ENCODE measurements at regions not wholly inside any gene's neighbourhood (a gene's known extent, or its start where the extent isn't known, plus 50 kb on each side); places are given as distances from the start of the nearest gene placed in this dataset.
"Not testable (repeated sequence)": the region's sequence is repeated elsewhere in the genome, so short reads cannot be mapped to it uniquely, and the experiment has no call there.

GRCh38 chr4:22607382-22607781 is 85.4 kb upstream of the GBA3 start (continued):
- no peak for TF ChIP-seq GTF2F1 (IDR thresholded peaks at IDR 0.05; ENCODE audit: borderline replicate concordance, low read depth, low read length)
- no peak for TF ChIP-seq FOSL1 (IDR thresholded peaks at IDR 0.05; ENCODE audit: insufficient read depth, low read depth, low read length)
- TF ChIP-seq EZH2 (IDR thresholded peaks at IDR 0.05; ENCODE audit: low read depth, low read length, severe bottlenecking): no peak
- TF ChIP-seq SIN3A (conservative IDR thresholded peaks at IDR 0.05 in 1 of 2, IDR thresholded peaks at IDR 0.05 in 1 of 2; ENCODE audit: low read depth in 1 of 2, low read length in 2 of 2): no peak

GRCh38 chr4:22609951-22610525 is 82.7 kb upstream of the GBA3 start:
- DNase-seq (ENCODE audit: low read depth in 1 of 2, low spot score in 2 of 2); H3K56ac ChIP-seq (replicated peaks; ENCODE audit: insufficient read length, low read depth, low read length); CTCF ChIA-PET (ENCODE audit: partially characterized antibody); H2BK20ac ChIP-seq (ENCODE audit: low read length); H3K36me3 ChIP-seq (ENCODE audit: control insufficient read depth in 2 of 4, insufficient read depth in 4 of 4, low read length in 3 of 4); H2BK15ac ChIP-seq (ENCODE audit: low read length); H4K91ac ChIP-seq (replicated peaks; ENCODE audit: insufficient read length, low read length); H3K9me3 ChIP-seq (ENCODE audit: insufficient read depth in 2 of 2, low read depth in 1 of 2, low read length in 1 of 2); H3K4me3 ChIP-seq (ENCODE audit: extremely low read depth in 1 of 4, insufficient read depth in 2 of 4, low read depth in 3 of 4, low read length in 4 of 4); H3K18ac ChIP-seq (ENCODE audit: extremely low read depth, low read length); H4K5ac ChIP-seq (ENCODE audit: insufficient read length, low read depth, low read length); H3K27me3 ChIP-seq (replicated peaks in 1 of 4; ENCODE audit: control insufficient read depth in 3 of 4, extremely low read depth in 1 of 4, insufficient read depth in 3 of 4, low read length in 3 of 4); H2BK120ac ChIP-seq (replicated peaks; ENCODE audit: low read depth, low read length); H3K79me2 ChIP-seq (ENCODE audit: control insufficient read depth in 1 of 2, insufficient read depth in 2 of 2, low read length in 2 of 2); H3K27ac ChIP-seq (ENCODE audit: low read depth, low read length); H3K79me1 ChIP-seq (ENCODE audit: low read depth, low read length); H4K20me1 ChIP-seq (replicated peaks in 1 of 2; ENCODE audit: control insufficient read depth in 1 of 2, insufficient read depth in 2 of 2, low read length in 2 of 2); FAIRE-seq; H3K4me1 ChIP-seq (replicated peaks in 1 of 4; ENCODE audit: control insufficient read depth in 3 of 4, insufficient read depth in 4 of 4, low read length in 3 of 4); H3K4ac ChIP-seq (replicated peaks; ENCODE audit: insufficient read length, low read depth, low read length); H3K14ac ChIP-seq (ENCODE audit: insufficient read length); H3K4me2 ChIP-seq (ENCODE audit: insufficient read depth in 1 of 2, low read depth in 2 of 2, low read length in 2 of 2); H2BK5ac ChIP-seq (ENCODE audit: low read depth, low read length); H3K23me2 ChIP-seq (ENCODE audit: low read depth, low read length); H2AK5ac ChIP-seq (ENCODE audit: low read depth, low read length); POLR2A ChIA-PET (ENCODE audit: partially characterized antibody); H3K23ac ChIP-seq (ENCODE audit: insufficient read length); H4K8ac ChIP-seq (ENCODE audit: extremely low read depth, insufficient read depth, low read length); H2AFZ ChIP-seq (ENCODE audit: low read length); H2BK12ac ChIP-seq (ENCODE audit: low read depth, low read length); H3K9ac ChIP-seq (replicated peaks in 1 of 4; ENCODE audit: extremely low read depth in 1 of 4, low read depth in 3 of 4, low read length in 3 of 4): not testable (repeated sequence)
- 98% methylated on average over 3 of the region's 3 CpGs; no CpG with 5 or more reads in 1 of the 2 experiments for WGBS, 2 experiments (ENCODE audit: extremely low coverage in 1 of 2, insufficient coverage in 1 of 2, insufficient read length in 1 of 2, insufficient replicate concordance in 2 of 2, low coverage in 1 of 2, low lambda C conversion rate in 2 of 2, missing lambda C conversion rate in 1 of 2)

Measured in H1 (cell line).